ENCODE measurements at regions not wholly inside any gene's neighbourhood (a gene's known extent, or its start where the extent isn't known, plus 50 kb on each side); places are given as distances from the start of the nearest gene placed in this dataset.
A peak's percentile ranks its signal among the peaks of the same experiment; 100 is the strongest.

- DNase-seq (no peak), ATAC-seq (no peak)
- Mint-ChIP-seq H3K9me3 (no peaks in the 10 kb centered on the region), H3K4me1 (no peaks in the 10 kb centered on the region), H3K27ac (no peak overlapping the region), H3K4me3 (no peak overlapping the region), H3K27me3 (peaks cover 15% of the 10 kb centered on the region), H3K36me3 (ENCODE audit: low read depth) (no peaks in the 10 kb centered on the region)
Measured at GRCh38 chr2:88254437-88255091, 84.4 kb downstream of the THNSL2 start.

GRCh38 chr2:88253997-88254396 lies 83.9 kb downstream of the THNSL2 start:
- H3K9me3 Mint-ChIP-seq, result no peaks in the 10 kb centered on the region
- H3K27me3 Mint-ChIP-seq, result peaks cover 18% of the 10 kb centered on the region
- ATAC-seq (no peak), DNase-seq (no peak)
- no peaks in the 10 kb centered on the region for H3K4me1 Mint-ChIP-seq
- no peak overlapping the region for H3K27ac Mint-ChIP-seq
- no peak overlapping the region for H3K4me3 Mint-ChIP-seq
- H3K36me3 Mint-ChIP-seq (ENCODE audit: low read depth), result no peaks in the 10 kb centered on the region

GRCh38 chr2:88253375-88253774 lies 83.2 kb downstream of the THNSL2 start:
- Mint-ChIP-seq H3K4me1 (no peaks in the 10 kb centered on the region), H3K36me3 (ENCODE audit: low read depth) (no peaks in the 10 kb centered on the region), H3K27me3 (peaks cover 22% of the 10 kb centered on the region), H3K27ac (no peak overlapping the region), H3K9me3 (no peaks in the 10 kb centered on the region), H3K4me3 (no peak overlapping the region)
- DNase-seq (no peak), ATAC-seq (no peak)

GRCh38 chr2:88252646-88253045 lies 82.5 kb downstream of the THNSL2 start:
- Mint-ChIP-seq H3K9me3 (no peaks in the 10 kb centered on the region), H3K36me3 (ENCODE audit: low read depth) (no peaks in the 10 kb centered on the region)
- ATAC-seq, result no peak

GRCh38 chr2:88252111-88252510 lies 82.0 kb downstream of the THNSL2 start:
- Mint-ChIP-seq H3K4me1 (no peaks in the 10 kb centered on the region), H3K27ac (no peak overlapping the region), H3K27me3 (peaks cover 22% of the 10 kb centered on the region), H3K36me3 (ENCODE audit: low read depth) (no peaks in the 10 kb centered on the region), H3K9me3 (no peaks in the 10 kb centered on the region), H3K4me3 (no peak overlapping the region)
- ATAC-seq (no peak), DNase-seq (no peak)

More at GRCh38 chr2:88252646-88253045, 82.5 kb downstream of the THNSL2 start:
- no peak for DNase-seq
- H3K4me3 Mint-ChIP-seq, result no peak overlapping the region
- peaks cover 22% of the 10 kb centered on the region for H3K27me3 Mint-ChIP-seq
- no peaks in the 10 kb centered on the region for H3K4me1 Mint-ChIP-seq
- no peak overlapping the region for H3K27ac Mint-ChIP-seq

- ATAC-seq (no peak), DNase-seq (no peak)
- Mint-ChIP-seq H3K27ac (no peak overlapping the region), H3K27me3 (peaks cover 24% of the 10 kb centered on the region), H3K4me1 (no peaks in the 10 kb centered on the region), H3K9me3 (no peaks in the 10 kb centered on the region), H3K4me3 (no peak overlapping the region), H3K36me3 (ENCODE audit: low read depth) (no peaks in the 10 kb centered on the region)
Measured at GRCh38 chr2:88250404-88250803, 80.3 kb downstream of the THNSL2 start.

GRCh38 chr2:88248280-88248828 lies 78.2 kb downstream of the THNSL2 start:
- H3K27ac Mint-ChIP-seq, result no peak overlapping the region
- H3K4me1 Mint-ChIP-seq, result no peaks in the 10 kb centered on the region
- no peak overlapping the region for H3K4me3 Mint-ChIP-seq
- H3K36me3 Mint-ChIP-seq (ENCODE audit: low read depth), result no peaks in the 10 kb centered on the region
- H3K27me3 Mint-ChIP-seq, result peaks cover 17% of the 10 kb centered on the region
- no peak for DNase-seq
- no peak for ATAC-seq
- peaks cover 9% of the 10 kb centered on the region for H3K9me3 Mint-ChIP-seq

GRCh38 chr2:88247531-88247930 lies 77.4 kb downstream of the THNSL2 start:
- no peaks in the 10 kb centered on the region for H3K36me3 Mint-ChIP-seq (ENCODE audit: low read depth)
- ATAC-seq, result peak; percentile 68

GRCh38 chr2:88245109-88245508 lies 75.0 kb downstream of the THNSL2 start:
- no peak for ATAC-seq
- Mint-ChIP-seq H3K4me3 (no peak overlapping the region), H3K27ac (no peak overlapping the region)

More at GRCh38 chr2:88247531-88247930, 77.4 kb downstream of the THNSL2 start:
- Mint-ChIP-seq H3K4me1 (no peaks in the 10 kb centered on the region), H3K27me3 (peaks cover 13% of the 10 kb centered on the region), H3K4me3 (no peak overlapping the region), H3K27ac (no peak overlapping the region), H3K9me3 (peaks cover 14% of the 10 kb centered on the region)
- peak; percentile 4 for DNase-seq

GRCh38 chr2:88239781-88240180 lies 69.6 kb downstream of the THNSL2 start:
- H3K27ac Mint-ChIP-seq, result no peak overlapping the region
- DNase-seq (no peak), ATAC-seq (no peak)
- H3K4me3 Mint-ChIP-seq, result no peak overlapping the region
- H3K27me3 Mint-ChIP-seq, result peaks cover 2% of the 10 kb centered on the region
- H3K9me3 Mint-ChIP-seq, result peaks cover 12% of the 10 kb centered on the region
- H3K36me3 Mint-ChIP-seq (ENCODE audit: low read depth), result no peaks in the 10 kb centered on the region
- peaks cover 2% of the 10 kb centered on the region for H3K4me1 Mint-ChIP-seq

More at GRCh38 chr2:88245109-88245508, 75.0 kb downstream of the THNSL2 start:
- DNase-seq, result no peak
- Mint-ChIP-seq H3K27me3 (peaks cover 9% of the 10 kb centered on the region), H3K36me3 (ENCODE audit: low read depth) (no peaks in the 10 kb centered on the region), H3K9me3 (peaks cover 14% of the 10 kb centered on the region), H3K4me1 (no peaks in the 10 kb centered on the region)

GRCh38 chr2:88236666-88237065 lies 66.5 kb downstream of the THNSL2 start:
- no peak overlapping the region for H3K27ac Mint-ChIP-seq
- H3K9me3 Mint-ChIP-seq, result no peaks in the 10 kb centered on the region
- DNase-seq, result no peak
- peaks cover 9% of the 10 kb centered on the region for H3K27me3 Mint-ChIP-seq
- no peak overlapping the region for H3K4me3 Mint-ChIP-seq
- no peaks in the 10 kb centered on the region for H3K36me3 Mint-ChIP-seq (ENCODE audit: low read depth)
- H3K4me1 Mint-ChIP-seq, result peaks cover 2% of the 10 kb centered on the region
- no peak for ATAC-seq

Measured in activated naive CD8-positive, alpha-beta T cell treated with anti-CD3 and anti-CD28 coated beads, Interleukin-2, amount 50 U/mL, for 24 hours (primary cell).